NCI-H2196 treated with DMSO at 0.1 percent for 48 hours (cell line): ENCODE measurements at regions not wholly inside any gene's neighbourhood (a gene's known extent, or its start where the extent isn't known, plus 50 kb on each side); places are given as distances from the start of the nearest gene placed in this dataset.
"Not testable (repeated sequence)": the region's sequence is repeated elsewhere in the genome, so short reads cannot be mapped to it uniquely, and the experiment has no call there.

ENCODE experiments used
- DNase-seq: peaks from one replicate; lab custom pipeline; 2025; ENCODE audit not compliant: unreplicated experiment; lab: John Stamatoyannopoulos, UW

DNA sequence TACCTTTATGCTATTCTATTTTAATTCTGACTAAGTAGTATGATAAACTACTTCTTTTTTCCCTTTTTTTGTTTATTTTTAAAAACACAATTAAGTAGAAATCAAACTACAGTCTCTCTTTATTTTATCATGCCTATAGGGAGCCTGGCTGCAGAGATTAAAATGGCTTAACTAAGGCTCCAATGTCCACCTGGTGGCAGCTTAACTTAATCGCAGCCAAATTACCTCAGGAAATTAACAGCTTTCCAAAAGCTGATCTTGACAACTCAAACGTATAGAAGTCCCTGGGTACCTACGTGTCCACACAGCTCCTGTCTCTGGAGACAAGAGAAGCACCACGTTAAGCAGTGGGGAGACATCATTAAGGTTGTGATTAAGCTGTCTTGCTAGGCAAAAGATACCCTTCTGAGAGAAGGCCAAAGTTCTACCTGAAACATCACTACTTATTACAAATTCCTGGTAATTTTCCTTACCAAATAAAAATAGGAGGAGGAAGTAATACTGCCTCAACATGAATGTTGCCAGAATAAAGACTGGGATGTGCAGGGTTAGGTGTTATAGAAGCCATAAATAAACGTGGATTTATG is 63.2 kb upstream of the SNX19 start:
- no peak for DNase-seq

DNA sequence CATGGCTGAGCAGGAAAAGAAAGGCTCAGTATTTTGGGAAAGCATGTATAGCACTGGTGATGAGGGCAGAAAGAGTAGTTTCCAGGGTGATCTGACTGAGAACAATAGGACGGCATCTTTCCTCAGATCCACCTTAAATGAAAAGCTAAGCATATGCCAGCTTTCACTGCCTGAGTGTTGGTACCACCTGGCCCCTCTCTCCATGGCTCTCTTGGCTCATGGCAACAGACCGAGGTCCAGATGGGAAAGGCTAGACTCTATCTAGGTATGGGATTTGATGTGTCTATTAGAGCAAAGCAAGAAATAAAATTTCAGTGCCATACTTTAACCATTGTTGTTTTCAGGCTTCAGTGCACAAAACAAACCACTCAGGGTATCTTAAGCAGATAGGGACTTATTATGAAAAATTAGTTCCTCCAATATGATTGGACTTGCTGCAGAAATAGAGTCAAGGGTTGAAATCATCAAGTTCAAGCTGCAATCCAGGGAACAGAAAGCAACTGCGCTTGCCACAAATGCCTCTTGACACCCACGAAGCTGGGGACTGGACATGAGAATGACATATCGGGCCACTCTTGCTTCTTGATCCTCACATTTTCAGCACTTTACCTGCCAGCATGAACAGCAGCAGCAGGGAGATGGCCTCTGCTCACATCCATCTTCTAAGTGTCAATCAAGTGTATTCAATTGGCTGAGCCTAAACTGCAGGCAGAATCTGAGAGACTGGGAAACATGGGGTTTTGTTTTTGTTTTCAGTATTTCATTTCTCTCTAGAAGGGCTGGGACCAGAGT is 64.0 kb upstream of the SNX19 start:
- no peak for DNase-seq

DNA sequence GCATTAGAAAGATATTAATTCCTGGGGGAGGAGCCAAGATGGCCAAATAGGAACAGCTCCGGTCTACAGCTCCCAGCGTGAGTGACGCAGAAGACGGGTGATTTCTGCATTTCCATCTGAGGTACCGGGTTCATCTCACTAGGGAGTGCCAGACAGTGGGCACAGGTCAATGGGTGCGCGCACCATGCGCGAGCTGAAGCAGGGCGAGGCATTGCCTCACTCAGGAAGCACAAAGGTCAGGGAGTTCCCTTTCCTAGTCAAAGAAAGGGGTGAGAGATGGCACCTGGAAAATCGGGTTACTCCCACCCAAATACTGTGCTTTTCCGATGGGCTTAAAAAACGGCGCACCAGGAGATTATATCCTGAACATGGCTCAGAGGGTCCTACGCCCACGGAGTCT is 68.0 kb upstream of the SNX19 start:
- not testable (repeated sequence) for DNase-seq

DNA sequence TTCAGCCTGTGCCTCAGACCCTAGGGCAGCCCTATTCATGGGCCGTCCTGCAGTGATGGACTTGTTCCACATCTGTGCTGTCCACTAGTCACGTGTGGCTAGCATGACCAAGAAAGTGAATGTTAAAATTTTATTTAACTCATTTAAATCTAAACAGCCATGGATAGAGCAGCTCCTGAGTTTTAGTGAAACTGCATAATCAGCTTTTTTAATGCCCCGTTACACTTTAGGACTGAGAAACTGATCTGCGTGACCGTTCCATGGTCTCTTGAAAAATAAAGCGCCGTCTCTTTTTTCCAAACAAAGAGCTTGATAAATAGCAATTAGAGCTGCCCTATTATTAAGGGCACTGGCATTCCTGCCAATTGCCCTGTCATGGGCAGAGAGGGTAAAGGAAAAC is 76.5 kb upstream of the SNX19 start:
- no peak for DNase-seq

DNA sequence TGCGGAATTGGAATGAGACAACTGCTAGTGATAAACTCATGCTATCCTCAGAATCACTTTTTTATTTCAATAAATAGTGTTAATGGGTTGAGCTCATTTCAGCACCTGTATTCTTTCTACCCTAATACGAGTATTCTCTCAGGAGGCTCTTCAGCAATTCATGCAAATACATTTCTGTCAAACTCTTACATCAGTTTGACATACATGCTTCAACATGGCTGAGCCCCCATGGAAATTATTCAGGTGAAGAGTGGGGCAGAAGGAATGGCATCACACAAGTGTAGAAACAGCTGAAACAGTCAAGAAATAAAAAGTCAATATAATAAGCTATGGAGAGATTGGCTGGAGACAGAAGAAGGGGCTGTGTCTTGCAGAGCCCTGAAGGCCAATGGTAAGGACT is 77.8 kb upstream of the SNX19 start:
- no peak for DNase-seq

DNA sequence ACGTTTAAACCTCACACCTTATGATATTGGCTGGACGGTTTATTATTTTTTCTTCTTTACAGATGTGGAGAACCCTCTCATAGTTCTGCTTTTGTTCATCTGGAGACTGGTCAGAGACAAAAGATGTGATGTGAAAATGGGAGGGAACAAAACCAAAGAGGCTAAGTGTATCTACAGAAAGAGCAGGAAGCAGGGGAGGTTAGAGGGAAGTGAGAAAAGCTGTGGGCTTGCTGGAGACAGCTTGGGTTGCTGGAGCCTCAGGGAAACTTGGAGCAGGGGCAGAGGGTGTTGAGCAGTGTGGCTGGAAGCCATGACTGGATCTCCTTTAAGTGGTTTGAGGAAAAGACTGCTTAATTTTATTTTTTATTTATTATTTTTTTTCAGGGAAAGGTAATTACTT is 79.0 kb upstream of the SNX19 start:
- no peak for DNase-seq

DNA sequence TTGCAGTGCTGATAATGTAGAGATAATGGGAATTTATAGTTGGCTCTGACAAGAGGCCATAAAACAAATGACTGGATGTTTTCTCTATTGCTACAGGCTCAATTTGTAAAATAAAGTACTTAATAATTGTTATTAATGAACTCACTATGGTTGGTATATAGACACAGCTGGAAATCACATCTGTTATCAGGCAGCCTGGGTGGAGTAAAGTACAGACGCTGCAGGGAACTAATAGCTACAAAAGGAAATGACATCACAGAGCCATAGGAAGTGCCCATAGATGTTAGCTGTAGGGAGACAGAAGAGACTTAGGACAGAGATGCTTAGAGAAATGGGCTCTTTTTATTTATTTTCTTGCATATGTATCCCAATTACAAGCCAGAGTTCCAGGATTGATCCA is 81.0 kb upstream of the SNX19 start:
- DNase-seq = no peak

DNA sequence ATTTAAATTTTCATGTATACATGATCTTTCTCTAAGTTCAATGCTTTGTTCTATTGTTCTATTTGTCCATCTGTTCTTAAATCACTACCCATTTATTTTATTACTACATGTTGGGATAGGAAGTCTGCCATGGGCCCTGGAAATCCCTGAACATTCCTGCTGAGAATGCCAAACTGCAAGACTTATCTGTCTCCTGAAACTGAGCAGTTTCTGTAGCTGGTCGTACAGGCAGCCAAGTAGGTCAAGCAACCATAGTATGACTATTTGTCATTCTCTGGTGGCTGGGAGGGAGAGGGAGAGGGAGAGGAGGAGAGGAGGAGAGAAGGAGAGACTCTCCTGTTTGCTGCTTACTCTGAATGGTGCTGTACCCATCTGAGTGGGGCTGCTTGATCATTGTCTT is 82.8 kb upstream of the SNX19 start:
- DNase-seq = no peak

DNA sequence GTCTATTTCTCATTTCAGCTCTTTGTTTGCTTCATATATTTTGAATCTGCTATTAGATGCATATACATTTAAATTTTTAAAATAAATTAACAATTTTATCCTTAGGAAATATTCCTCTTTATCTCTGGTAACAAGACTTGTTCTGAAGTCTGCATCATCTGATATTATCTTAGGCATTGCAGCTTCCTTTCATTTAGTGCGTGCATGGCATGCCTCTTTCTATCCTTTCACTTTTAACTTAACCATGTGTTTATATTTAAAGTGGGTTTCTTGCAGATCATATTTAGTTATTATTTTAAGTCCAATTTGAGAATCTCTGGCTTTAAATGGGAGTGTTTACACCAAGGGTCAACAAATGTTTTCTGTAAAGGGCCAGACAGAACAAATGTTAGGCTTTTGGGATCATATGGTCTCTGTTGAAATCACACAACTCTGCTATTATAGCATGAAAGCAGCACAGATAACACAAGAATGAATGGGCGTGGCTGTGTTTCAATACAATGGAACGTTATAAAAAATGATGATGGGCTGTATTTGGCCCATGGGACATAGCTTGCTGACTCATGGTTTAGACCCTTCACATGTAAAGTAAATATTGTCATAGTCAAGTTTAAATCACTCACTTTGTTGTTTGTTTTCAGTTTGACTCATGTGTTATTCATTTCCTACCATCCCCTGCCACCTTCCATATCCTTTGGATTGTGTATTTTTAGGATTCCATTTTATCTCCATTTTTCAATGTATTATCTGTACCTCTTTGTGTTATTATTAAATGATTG is 83.9 kb upstream of the SNX19 start:
- DNase-seq = no peak

DNA sequence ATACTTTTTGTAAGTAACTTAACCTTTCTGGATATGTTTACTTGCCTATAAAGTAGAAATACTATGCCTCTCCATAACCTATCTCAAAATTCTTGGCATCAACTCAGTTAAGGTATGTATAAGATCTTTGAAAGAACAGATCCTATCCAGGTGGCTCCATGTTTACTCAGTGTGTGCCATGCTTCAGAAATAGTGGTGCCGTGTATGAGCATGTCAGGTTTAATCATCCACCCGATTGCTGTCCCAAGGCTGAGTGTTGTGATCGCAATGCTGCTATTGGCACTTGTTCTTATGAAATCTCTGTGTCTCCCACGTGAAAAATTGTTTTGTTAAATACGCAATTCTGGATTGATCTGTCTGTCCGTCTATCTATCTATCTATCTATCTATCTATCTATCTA is 85.9 kb upstream of the SNX19 start:
- no peak for DNase-seq

DNA sequence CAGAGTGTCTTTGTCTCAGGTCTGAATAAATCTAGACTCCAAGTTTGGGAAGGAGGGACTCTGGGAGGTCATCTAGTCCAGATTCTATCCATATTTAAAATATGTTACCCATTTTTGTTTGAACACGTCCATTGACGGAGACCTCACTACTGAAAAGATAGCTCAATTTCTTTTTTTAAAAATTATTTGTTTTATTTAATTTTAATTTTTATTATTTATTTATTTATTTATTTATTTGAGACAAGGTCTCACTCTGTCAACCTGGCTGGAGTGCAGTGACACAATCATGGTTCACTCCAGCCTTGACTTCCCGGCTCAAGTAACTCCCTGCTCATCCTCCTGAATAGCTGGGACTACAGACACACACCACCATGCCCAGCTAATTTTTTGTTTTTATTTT is 89.5 kb upstream of the SNX19 start:
- no peak for DNase-seq

DNA sequence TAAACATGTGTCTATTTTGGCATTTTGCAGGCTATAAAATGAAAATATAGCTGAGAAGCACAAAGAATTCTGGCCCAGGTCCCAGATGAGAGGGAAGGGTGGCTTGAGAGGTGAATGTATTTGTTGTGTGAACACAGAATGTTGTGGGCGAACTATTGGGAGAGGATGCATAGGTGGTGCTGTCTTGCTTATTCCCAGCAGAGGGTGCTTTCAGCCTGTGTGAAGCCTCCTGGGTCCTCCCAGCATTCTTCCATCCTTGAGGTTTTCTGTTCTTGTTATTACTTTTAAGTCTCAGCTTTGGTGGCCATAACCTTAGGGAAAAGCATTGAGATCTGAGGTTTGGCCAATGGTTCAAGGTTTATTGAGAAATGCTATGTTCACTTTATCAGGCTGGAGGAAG is 108.7 kb upstream of the SNX19 start:
- no peak for DNase-seq

DNA sequence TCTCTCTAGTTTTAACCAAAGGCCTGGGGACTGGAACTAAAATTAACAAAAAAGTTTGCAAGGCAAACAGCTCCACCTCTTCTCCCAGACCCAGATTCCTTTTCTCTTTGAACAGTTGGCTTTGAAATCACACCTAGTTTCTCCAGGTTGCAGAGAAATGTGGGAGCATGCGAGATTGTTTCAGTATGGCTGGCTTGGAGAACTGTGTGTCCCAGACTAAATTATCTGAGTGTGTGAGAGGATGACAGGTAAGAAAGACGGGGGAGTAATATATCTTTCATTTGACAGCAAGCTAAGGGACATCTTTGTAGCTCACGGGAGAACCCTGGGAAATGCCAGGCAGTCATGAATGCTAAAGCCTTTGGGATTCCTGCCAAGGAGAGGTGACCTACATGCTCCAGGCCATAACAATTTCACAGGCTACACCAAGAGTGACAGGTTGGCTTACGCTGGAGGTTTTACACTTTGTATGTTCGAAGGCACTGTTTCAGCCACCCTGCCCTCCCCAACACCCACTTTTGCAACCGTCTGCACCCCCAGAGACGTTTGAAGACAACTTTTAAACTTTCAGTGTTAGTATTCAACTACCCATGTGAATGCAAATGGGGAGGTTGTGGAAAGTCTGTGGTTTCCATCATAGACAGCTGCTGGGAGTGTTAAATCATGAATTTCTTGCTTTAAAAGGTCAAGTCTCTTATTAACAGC is 109.3 kb upstream of the SNX19 start:
- DNase-seq = no peak

DNA sequence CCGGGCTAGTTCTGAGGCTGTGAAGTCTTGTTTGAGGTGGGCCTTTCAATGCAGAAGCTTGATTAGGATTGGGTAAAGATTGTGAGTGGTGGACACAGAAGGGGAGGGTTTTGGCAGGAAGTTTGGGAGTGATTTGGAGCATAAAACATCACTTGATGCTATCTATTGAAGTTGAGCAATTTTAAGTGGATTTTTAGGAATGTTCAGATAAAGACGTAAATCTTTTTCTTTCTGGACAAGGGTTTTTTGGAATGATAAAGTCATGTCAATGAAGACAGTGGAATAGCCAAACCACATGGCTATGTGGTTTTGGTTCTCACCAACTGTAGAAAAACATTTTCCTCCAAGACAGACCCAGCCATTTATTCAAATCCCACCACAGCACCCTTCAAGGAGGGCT is 111.2 kb upstream of the SNX19 start:
- DNase-seq = no peak

DNA sequence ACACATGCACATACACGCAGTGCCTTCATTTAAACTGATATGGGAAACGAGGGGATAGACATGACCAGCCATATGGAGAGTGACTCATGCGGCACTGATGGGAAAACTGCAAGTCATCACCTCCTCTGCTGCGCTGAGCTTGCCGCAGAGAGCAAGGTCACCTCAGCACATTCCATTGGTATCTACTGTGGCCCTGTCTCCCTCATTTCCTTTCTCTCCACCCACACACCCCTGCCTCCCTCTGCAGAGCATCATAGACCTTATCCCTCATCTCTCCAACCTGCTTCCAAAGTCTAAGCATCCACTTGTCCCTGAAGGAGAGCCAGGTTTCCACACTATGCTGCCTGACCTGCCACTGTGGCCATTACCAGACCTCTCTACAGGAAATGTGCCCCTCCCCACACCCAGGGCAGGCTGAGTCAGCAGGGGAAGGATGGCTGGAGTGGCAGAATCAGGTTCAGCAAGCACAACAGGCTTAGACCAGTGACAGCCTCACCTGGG is 116.9 kb upstream of the SNX19 start:
- no peak for DNase-seq

DNA sequence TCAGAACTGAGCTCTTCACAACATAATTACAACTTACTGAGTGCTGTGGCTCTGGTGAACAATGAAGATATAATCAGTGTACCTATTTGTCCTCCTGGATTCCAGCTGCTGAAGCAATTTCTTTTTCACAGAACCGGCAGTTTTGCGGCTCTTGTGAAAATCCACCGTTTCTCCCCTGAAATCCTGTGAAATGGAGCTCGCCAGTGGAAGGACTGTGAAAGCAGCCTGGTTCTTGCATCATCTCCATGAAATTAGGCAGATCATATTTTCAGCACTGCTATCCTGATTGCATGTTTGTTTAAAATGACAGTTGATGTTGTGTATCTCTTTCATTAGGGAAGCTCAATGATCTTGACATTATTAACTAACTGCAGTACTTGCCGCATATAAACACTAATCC is 120.2 kb upstream of the SNX19 start:
- DNase-seq = no peak

DNA sequence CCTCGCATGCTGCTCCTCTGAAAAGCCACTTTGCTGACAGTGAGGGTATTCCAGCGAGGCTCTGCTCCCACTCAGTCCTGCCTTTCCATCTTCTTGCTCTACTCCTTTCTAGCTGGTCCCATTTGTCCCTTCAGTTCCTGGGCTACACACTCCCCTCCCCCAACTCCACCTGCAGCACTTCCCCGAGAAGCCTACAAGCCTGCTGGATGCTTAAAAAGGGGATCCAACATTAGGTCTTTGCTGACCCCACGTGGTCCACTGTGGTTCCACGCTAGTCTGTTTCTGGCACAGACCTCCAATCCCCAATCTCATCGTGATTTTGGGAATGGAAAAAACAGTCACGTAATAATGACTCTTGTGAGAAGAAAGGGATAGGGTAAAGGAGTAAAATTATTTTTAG is 121.6 kb upstream of the SNX19 start:
- no peak for DNase-seq

DNA sequence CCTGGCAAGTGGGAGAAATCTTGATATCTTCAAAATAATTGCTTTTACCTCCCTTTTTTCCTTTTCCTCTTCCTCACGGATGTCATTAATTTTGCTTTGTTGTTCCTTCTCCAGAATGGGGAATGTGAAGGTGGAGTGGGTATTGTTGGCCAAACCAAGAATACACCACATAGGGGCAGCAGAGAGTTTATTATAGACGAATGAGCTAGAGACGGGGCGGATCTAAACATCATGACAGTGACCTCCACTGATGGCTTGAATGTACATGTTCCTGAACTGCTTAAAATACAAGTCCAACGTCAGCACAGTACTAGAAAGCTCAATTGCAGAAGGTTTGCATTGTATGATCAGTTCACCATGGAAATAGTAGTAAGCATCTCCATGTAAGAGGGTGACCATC is 122.3 kb upstream of the SNX19 start:
- DNase-seq = no peak

DNA sequence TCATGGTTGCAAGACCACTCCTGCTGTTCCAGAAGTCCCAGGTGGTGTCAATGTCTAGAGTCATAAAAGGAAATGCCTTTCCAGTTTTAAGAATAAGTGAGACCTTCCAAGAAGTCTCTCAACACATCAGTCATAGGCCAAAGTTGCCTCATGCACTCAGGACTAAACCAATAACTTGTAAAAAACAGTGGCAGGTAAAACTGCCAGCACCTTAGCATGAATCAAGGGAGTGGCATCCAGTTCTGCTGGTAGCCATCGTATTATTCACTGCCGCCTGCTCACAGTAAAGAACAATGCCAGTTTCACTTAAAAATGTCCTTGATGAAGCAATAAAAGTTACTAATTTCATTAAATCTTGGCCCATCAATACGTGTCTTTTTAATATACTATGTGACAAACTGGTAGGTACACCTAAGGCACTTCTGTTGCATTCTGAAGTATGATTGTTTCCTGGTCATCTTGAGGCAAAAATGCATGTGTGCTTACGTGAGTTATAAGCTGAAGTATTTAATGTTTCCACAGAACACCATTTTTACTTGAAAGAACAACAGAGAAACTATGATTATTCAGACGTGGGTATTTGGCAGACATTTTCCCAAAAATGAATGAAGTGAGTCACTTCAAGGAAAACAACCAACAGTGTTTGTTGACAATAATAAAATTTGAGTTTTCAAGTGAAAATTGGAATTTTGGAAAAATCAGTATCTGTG is 125.2 kb upstream of the SNX19 start:
- no peak for DNase-seq

DNA sequence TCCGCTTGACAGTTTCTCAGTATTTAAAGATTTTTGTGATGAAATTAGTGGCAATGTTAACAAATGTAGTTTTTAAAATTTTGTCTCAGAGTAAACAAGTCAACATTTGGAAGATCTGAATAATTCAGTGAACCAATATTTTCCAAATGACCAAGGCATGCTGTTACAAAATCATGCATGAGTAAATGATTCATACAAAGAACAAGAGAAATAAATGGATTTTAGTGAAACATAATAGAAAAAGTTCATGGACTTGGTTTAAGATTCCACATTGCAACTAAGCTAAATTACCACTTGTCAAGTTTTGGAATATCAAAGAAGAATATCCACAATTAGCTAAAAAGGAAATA is 125.7 kb upstream of the SNX19 start:
- DNase-seq = no peak

DNA sequence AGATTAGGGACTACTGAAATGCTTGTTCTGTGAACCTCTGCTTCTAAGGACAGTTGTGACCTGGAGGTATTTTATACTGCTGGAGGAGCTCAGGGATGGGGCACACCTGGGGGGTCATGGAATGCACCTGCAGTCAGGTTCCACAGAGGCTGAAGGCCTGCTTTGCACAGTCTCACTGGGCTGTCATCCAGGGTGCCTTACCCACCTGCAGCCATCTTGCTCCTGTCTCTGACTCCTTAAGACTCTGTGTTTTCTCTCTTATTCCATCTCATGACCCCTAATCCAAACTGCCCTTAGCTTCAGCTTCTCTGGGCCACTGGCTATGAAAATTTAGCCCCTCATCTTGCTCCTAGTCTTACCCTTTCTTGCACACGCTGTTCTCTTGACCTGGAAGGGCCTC is 127.0 kb upstream of the SNX19 start:
- no peak for DNase-seq
